BLaER1 treated with 17β-estradiol and CSF1 and Interleukin-3, amounts not matched to agents 10 nM and 100 nM (cell line): ENCODE measurements at regions not wholly inside any gene's neighbourhood (a gene's known extent, or its start where the extent isn't known, plus 50 kb on each side); places are given as distances from the start of the nearest gene placed in this dataset.

ENCODE experiments used
- H3K27ac ChIP-seq, 11 experiments: shearing (Covaris generic); formaldehyde crosslinking; 2 replicates each; pipeline ENCODE4 v1.8.1; 2022
- H3K27me3 ChIP-seq, 11 experiments: shearing (Covaris generic); formaldehyde crosslinking; 2 replicates each; pipeline ENCODE4 v1.8.1; 2022
- H3K36me3 ChIP-seq, 11 experiments: shearing (Covaris generic); formaldehyde crosslinking; 2 replicates each; pipeline ENCODE4 v1.8.1; 2022
- H3K4me1 ChIP-seq, 10 experiments: shearing (Covaris generic); formaldehyde crosslinking; 2 replicates each; pipeline ENCODE4 v1.8.1; 2022
- H3K4me2 ChIP-seq, 11 experiments: shearing (Covaris generic); formaldehyde crosslinking; 2 replicates each; pipeline ENCODE4 v1.8.1; 2022
- H3K4me3 ChIP-seq, 10 experiments: shearing (Covaris generic); formaldehyde crosslinking; 2 replicates each; pipeline ENCODE4 v1.8.1; 2022
- H3K9ac ChIP-seq, 11 experiments: shearing (Covaris generic); formaldehyde crosslinking; 2 replicates each; pipeline ENCODE4 v1.8.1; 2022
- H3K9me3 ChIP-seq, 11 experiments: shearing (Covaris generic); formaldehyde crosslinking; replicated peaks in 1 of 11; 2 replicates each; pipeline ENCODE4 v1.8.1; 2022
- H4K20me1 ChIP-seq, 11 experiments: shearing (Covaris generic); formaldehyde crosslinking; 2 replicates each; pipeline ENCODE4 v1.8.1; 2022
- Cebpa-rat ChIP-seq, 11 experiments: shearing (Covaris generic); IDR thresholded peaks; 2 replicates each; pipeline ENCODE4 v1.8.1; 2022

- peaks cover 0 to 17% (median 9%) of the 10 kb centered on the region in 11 experiments; a peak in 15 of 22 replicates for H3K36me3 ChIP-seq
- peaks cover 0 to 6% (median 0%) of the 10 kb centered on the region in 11 experiments; a peak in 3 of 22 replicates for H4K20me1 ChIP-seq
- H3K4me2 ChIP-seq, result no peak overlapping the region
- H3K27ac ChIP-seq, result no peak overlapping the region
- H3K4me3 ChIP-seq, result no peak overlapping the region
- H3K4me1 ChIP-seq, result peaks cover 0 to 22% (median 14%) of the 10 kb centered on the region in 10 experiments; a peak in 19 of 20 replicates
- no peak for TF ChIP-seq Cebpa-rat (IDR thresholded peaks at IDR 0.05)
- H3K27me3 ChIP-seq, result no peaks in the 10 kb centered on the region
- H3K9ac ChIP-seq, result no peak overlapping the region
- peaks cover 18 to 26% (median 22%) of the 10 kb centered on the region in 11 experiments for H3K9me3 ChIP-seq
Observed at GRCh38 chr16:85182286-85182685, 70.0 kb upstream of the CIBAR2 start.

- peaks cover 0 to 17% (median 9%) of the 10 kb centered on the region in 11 experiments; a peak in 15 of 22 replicates for H3K36me3 ChIP-seq
- no peak for TF ChIP-seq Cebpa-rat (IDR thresholded peaks at IDR 0.05)
- no peak overlapping the region for H3K4me3 ChIP-seq
- peaks cover 0 to 6% (median 0%) of the 10 kb centered on the region in 11 experiments; a peak in 3 of 22 replicates for H4K20me1 ChIP-seq
- H3K27ac ChIP-seq, result no peak overlapping the region
- H3K27me3 ChIP-seq, result no peaks in the 10 kb centered on the region
- H3K4me2 ChIP-seq, result no peak overlapping the region
- peaks cover 18 to 26% (median 22%) of the 10 kb centered on the region in 11 experiments for H3K9me3 ChIP-seq
- H3K9ac ChIP-seq, result no peak overlapping the region
- peaks cover 0 to 20% (median 9%) of the 10 kb centered on the region in 10 experiments; a peak in 9 of 20 replicates for H3K4me1 ChIP-seq
Observed at GRCh38 chr16:85182774-85183173, 70.5 kb upstream of the CIBAR2 start.

GRCh38 chr16:85183564-85183963 is 71.3 kb upstream of the CIBAR2 start:
- H3K9ac ChIP-seq, result no peak overlapping the region

GRCh38 chr16:85184404-85184803 is 72.1 kb upstream of the CIBAR2 start:
- H3K9ac ChIP-seq, result no peak overlapping the region
- H3K27me3 ChIP-seq, result no peaks in the 10 kb centered on the region
- H3K4me3 ChIP-seq, result 0 out of 20 replicates have a peak overlapping the region, but pooled peaks of 1 of the 10 experiments have one; percentile 28
- no peak overlapping the region for H3K4me2 ChIP-seq
- H4K20me1 ChIP-seq, result peaks cover 0 to 8% (median 0%) of the 10 kb centered on the region in 11 experiments; a peak in 2 of 22 replicates
- no peak overlapping the region for H3K27ac ChIP-seq
- peaks cover 21 to 32% (median 25%) of the 10 kb centered on the region in 11 experiments for H3K9me3 ChIP-seq
- H3K36me3 ChIP-seq, result peaks cover 0 to 17% (median 9%) of the 10 kb centered on the region in 11 experiments; a peak in 15 of 22 replicates
- TF ChIP-seq Cebpa-rat (IDR thresholded peaks at IDR 0.05), result no peak
- H3K4me1 ChIP-seq, result peaks cover 0 to 18% (median 7%) of the 10 kb centered on the region in 10 experiments; a peak in 6 of 20 replicates

More at GRCh38 chr16:85183564-85183963, 71.3 kb upstream of the CIBAR2 start:
- Histone ChIP-seq H4K20me1 (peaks cover 0 to 8% (median 0%) of the 10 kb centered on the region in 11 experiments; a peak in 2 of 22 replicates), H3K36me3 (peaks cover 0 to 17% (median 9%) of the 10 kb centered on the region in 11 experiments; a peak in 15 of 22 replicates), H3K4me3 (no peak overlapping the region), H3K9me3 (peaks cover 18 to 26% (median 22%) of the 10 kb centered on the region in 11 experiments), H3K4me1 (peaks cover 0 to 18% (median 7%) of the 10 kb centered on the region in 10 experiments; a peak in 6 of 20 replicates), H3K27ac (no peak overlapping the region), H3K27me3 (no peaks in the 10 kb centered on the region), H3K4me2 (no peak overlapping the region)
- no peak for TF ChIP-seq Cebpa-rat (IDR thresholded peaks at IDR 0.05)

- Histone ChIP-seq H3K9me3 (peaks cover 31 to 43% (median 36%) of the 10 kb centered on the region in 11 experiments), H3K4me3 (no peak overlapping the region), H4K20me1 (0 out of 22 replicates have a peak, but pooled peaks cover 0 to 8% (median 0%) of the 10 kb centered on the region in 11 experiments), H3K4me1 (peaks cover 0 to 18% (median 7%) of the 10 kb centered on the region in 10 experiments; a peak in 6 of 20 replicates), H3K27ac (no peak overlapping the region), H3K27me3 (no peaks in the 10 kb centered on the region), H3K36me3 (peaks cover 0 to 17% (median 9%) of the 10 kb centered on the region in 11 experiments; a peak in 15 of 22 replicates), H3K4me2 (0 out of 22 replicates have a peak overlapping the region, but pooled peaks of 1 of the 11 experiments have one; percentile 3), H3K9ac (no peak overlapping the region)
- no peak for TF ChIP-seq Cebpa-rat (IDR thresholded peaks at IDR 0.05)
Observed at GRCh38 chr16:85185303-85186100, 73.2 kb upstream of the CIBAR2 start.

GRCh38 chr16:85187002-85187401 is 74.7 kb upstream of the CIBAR2 start:
- peaks cover 0 to 18% (median 7%) of the 10 kb centered on the region in 10 experiments; a peak in 6 of 20 replicates for H3K4me1 ChIP-seq
- TF ChIP-seq Cebpa-rat (IDR thresholded peaks at IDR 0.05), result no peak
- H3K27me3 ChIP-seq, result no peaks in the 10 kb centered on the region
- no peak overlapping the region for H3K4me3 ChIP-seq
- H3K9ac ChIP-seq, result no peak overlapping the region
- H3K4me2 ChIP-seq, result 0 out of 22 replicates have a peak overlapping the region, but pooled peaks of 1 of the 11 experiments have one; percentile 23
- H3K36me3 ChIP-seq, result peaks cover 0 to 17% (median 9%) of the 10 kb centered on the region in 11 experiments; a peak in 15 of 22 replicates
- no peak overlapping the region for H3K27ac ChIP-seq
- H4K20me1 ChIP-seq, result 0 out of 22 replicates have a peak, but pooled peaks cover 0 to 8% (median 0%) of the 10 kb centered on the region in 11 experiments
- peaks cover 31 to 46% (median 39%) of the 10 kb centered on the region in 11 experiments for H3K9me3 ChIP-seq

GRCh38 chr16:85187447-85187846 is 75.2 kb upstream of the CIBAR2 start:
- Histone ChIP-seq H3K27me3 (no peaks in the 10 kb centered on the region), H3K4me2 (0 out of 22 replicates have a peak overlapping the region, but pooled peaks of 1 of the 11 experiments have one; percentile 23), H3K36me3 (peaks cover 0 to 17% (median 9%) of the 10 kb centered on the region in 11 experiments; a peak in 15 of 22 replicates), H3K9me3 (peaks cover 31 to 46% (median 39%) of the 10 kb centered on the region in 11 experiments), H3K4me3 (no peak overlapping the region), H3K9ac (no peak overlapping the region), H3K27ac (no peak overlapping the region), H4K20me1 (0 out of 22 replicates have a peak, but pooled peaks cover 0 to 8% (median 0%) of the 10 kb centered on the region in 11 experiments), H3K4me1 (peaks cover 0 to 18% (median 7%) of the 10 kb centered on the region in 10 experiments; a peak in 6 of 20 replicates)
- TF ChIP-seq Cebpa-rat (IDR thresholded peaks at IDR 0.05), result no peak

GRCh38 chr16:85187886-85188285 is 75.6 kb upstream of the CIBAR2 start:
- H3K27me3 ChIP-seq, result no peaks in the 10 kb centered on the region
- no peak overlapping the region for H3K9ac ChIP-seq
- 0 out of 22 replicates have a peak, but pooled peaks cover 0 to 8% (median 0%) of the 10 kb centered on the region in 11 experiments for H4K20me1 ChIP-seq
- no peak overlapping the region for H3K27ac ChIP-seq
- peaks cover 31 to 46% (median 39%) of the 10 kb centered on the region in 11 experiments for H3K9me3 ChIP-seq
- no peak overlapping the region for H3K4me3 ChIP-seq
- H3K4me2 ChIP-seq, result no peak overlapping the region
- H3K4me1 ChIP-seq, result peaks cover 0 to 18% (median 7%) of the 10 kb centered on the region in 10 experiments; a peak in 6 of 20 replicates
- H3K36me3 ChIP-seq, result peaks cover 0 to 17% (median 9%) of the 10 kb centered on the region in 11 experiments; a peak in 15 of 22 replicates
- no peak for TF ChIP-seq Cebpa-rat (IDR thresholded peaks at IDR 0.05)
